Endothelial cell of umbilical vein (primary cell): ENCODE measurements at regions not wholly inside any gene's neighbourhood (a gene's known extent, or its start where the extent isn't known, plus 50 kb on each side); places are given as distances from the start of the nearest gene placed in this dataset.

Experiments
- POLR2A ChIP-seq: IDR thresholded peaks from 2 replicates; pipeline ENCODE4 v1.6.1; 2012; ENCODE audit warnings: low read depth, mild to moderate bottlenecking, control low read depth, low read length
- POLR2AphosphoS5 ChIP-seq: IDR thresholded peaks from 2 replicates; pipeline ENCODE4 v1.6.1; 2012; ENCODE audit warnings: low read depth, mild to moderate bottlenecking, control low read depth, low read length, moderate library complexity; ENCODE audit not compliant: insufficient read depth
- TF ChIP-seq, protein P1 (sequence below), 2 donors: IDR thresholded peaks; 1 replicate in 1 of 2; 2 replicates in 1 of 2; pipeline ENCODE4 v1.5.1; 2011; ENCODE audit warnings: low read length in 2 of 2, mild to moderate bottlenecking in 2 of 2, moderate library complexity in 2 of 2, control low read depth in 1 of 2, inconsistent platforms in 1 of 2, low read depth in 1 of 2; ENCODE audit not compliant: insufficient read depth in 1 of 2; ENCODE audit errors: extremely low read depth in 1 of 2

DNA sequence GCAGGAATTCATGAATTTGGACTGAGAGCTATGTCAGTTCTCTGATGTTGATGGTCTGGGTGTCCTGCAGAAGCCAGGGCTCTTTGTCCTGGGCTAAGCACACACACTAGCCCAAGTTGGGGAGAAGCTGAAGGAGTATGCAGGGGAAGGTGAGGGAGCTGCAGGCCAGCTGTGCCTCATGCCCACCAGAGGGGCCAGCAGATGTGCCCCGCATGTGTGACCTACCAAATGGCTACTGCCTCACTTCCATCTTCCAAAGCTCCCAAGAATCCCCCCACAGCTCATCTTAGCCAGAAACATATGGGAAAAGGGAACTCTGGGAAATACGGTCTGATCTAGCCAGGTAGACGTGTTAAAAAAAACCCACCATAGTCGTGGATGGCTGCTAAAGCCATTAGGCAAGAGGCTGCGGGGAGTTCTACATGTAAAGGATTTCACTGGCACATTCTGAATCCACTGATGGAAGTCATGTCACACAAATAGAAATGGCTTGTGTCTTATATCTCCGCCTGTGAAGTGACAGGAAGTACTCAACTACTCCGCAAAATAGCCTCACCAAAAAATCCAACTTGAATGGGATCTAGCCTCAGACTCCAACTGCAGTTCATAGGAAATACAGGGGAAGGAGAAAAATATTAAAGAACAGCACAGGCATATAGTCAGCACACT is 96.3 kb upstream of the CLMP start:
- TF ChIP-seq POLR2AphosphoS5 (no peak), POLR2A (no peak)
- TF ChIP-seq, protein P1, sequence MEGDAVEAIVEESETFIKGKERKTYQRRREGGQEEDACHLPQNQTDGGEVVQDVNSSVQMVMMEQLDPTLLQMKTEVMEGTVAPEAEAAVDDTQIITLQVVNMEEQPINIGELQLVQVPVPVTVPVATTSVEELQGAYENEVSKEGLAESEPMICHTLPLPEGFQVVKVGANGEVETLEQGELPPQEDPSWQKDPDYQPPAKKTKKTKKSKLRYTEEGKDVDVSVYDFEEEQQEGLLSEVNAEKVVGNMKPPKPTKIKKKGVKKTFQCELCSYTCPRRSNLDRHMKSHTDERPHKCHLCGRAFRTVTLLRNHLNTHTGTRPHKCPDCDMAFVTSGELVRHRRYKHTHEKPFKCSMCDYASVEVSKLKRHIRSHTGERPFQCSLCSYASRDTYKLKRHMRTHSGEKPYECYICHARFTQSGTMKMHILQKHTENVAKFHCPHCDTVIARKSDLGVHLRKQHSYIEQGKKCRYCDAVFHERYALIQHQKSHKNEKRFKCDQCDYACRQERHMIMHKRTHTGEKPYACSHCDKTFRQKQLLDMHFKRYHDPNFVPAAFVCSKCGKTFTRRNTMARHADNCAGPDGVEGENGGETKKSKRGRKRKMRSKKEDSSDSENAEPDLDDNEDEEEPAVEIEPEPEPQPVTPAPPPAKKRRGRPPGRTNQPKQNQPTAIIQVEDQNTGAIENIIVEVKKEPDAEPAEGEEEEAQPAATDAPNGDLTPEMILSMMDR (IDR thresholded peaks at IDR 0.05; ENCODE audit: extremely low read depth in 1 of 2, insufficient read depth in 1 of 2, low read depth in 1 of 2, low read length in 2 of 2): no peak
